ENCODE measurements at regions not wholly inside any gene's neighbourhood (a gene's known extent, or its start where the extent isn't known, plus 50 kb on each side); places are given as distances from the start of the nearest gene placed in this dataset.

- DNase-seq = no peak
Observed at GRCh38 chr5:74576941-74577456, 63.5 kb downstream of the ENC1 start.

GRCh38 chr5:74575741-74576538, 64.6 kb downstream of the ENC1 start:
- DNase-seq = no peak

DNA sequence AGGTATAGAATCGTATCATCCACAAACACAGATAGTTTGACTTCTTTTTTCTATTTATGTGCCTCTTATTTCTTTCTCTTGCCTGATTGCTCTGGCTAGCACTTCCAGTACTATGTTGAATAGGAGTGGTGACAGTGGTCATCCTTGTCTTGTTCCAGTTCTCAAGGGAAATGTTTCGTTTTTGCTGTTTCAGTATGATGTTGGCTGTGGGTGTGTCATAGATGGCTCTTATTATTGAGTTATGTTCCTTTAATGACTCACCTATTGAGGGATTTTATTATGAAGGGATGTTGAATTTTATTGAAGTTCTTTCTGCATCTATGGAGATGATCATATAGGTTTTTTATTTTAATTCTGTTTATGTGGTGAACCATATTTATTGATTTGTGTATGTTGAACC, 70.3 kb downstream of the ENC1 start:
- DNase-seq = no peak

GRCh38 chr5:74567411-74567995, 73.0 kb downstream of the ENC1 start:
- DNase-seq = no peak

DNA sequence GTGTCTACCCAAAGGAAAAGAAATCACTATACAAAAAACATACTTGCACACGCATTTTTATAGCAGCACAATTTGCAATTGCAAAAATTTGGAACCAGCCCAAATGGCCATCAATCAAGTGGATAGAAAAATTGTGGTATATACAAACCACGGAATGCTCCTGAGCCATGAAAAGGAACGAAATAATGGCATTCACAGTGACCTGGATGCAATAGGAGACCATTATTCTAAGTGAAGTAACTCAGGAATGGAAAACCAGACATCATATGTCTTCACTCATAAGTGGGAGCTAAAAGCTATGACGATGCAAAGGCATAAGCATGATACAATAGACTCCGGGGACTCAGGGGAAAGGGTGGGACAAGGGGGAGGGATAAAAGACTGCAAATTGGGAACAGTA, 78.4 kb downstream of the ENC1 start:
- DNase-seq = no peak

GRCh38 chr5:74560245-74560644, 80.3 kb downstream of the ENC1 start:
- no peak for DNase-seq

DNA sequence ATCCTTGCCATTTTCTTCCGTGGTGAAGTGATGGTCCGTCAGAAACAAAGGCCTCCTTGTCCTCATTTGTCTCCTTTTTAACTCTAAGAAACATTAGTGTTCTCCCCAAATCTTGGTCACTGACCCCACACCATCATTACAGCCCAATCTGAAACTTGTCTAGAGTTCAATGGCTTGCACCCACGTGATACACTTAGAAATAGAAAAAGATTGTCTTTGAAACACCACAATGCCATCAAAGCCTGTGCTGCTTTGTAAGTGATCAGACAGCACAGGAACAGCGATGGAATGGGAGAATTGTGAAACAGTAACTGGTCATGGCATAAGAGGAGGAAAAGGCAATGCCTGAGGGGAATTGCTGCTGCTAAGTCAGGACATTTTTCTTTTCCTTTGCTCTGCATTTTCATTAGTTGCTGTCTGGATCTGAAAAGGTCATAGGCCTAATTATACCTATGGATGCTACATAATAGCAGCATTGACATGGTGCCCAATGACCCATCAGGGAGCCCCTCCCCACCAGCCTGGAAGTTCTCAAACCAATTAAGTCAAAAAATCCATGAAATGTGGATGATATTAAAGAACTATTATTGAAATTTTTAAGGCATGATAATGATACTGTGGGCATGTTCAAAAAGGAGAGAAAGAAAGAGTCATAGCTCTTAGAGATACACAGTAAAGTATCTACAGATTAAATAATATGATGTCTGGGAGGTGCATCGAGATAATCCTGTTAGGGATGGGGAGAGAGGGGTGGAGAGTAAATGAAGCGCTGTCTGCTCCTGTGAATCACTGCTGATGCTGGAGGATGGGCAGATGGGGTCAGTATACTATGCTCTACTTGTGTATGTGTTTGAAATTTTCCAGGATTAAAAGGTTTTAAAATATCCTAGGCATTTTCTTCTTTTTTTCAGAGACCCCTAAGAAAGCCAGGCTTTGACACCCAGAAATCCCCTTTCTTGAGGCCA, 83.6 kb downstream of the ENC1 start:
- DNase-seq = no peak

GRCh38 chr5:74556006-74556405, 84.5 kb downstream of the ENC1 start:
- DNase-seq = no peak

- no peak for DNase-seq
Observed at GRCh38 chr5:74552101-74552500, 88.4 kb downstream of the ENC1 start.

DNA sequence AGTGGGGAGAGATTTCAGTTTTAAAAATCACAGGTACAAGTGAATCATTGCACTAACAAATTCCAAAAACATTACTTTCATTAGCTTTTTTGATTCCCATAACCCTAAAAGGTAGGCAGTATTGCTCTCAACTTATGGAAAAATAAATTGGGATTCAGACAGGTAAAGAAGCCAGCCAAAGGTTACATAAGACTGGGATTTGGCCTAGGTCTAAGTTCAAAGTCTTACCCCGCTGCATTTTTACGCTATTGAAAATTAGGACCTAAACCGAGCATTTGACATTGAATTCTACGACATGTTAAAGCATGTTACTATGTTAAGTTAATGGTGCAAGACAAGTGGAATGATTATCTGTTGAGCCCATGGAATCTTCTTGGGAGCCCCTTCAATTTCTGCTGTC, 89.6 kb downstream of the ENC1 start:
- DNase-seq = no peak

GRCh38 chr5:74549384-74549783, 91.1 kb downstream of the ENC1 start:
- DNase-seq = no peak

- no peak for DNase-seq
Observed at GRCh38 chr5:74546796-74547195, 93.7 kb downstream of the ENC1 start.

DNA sequence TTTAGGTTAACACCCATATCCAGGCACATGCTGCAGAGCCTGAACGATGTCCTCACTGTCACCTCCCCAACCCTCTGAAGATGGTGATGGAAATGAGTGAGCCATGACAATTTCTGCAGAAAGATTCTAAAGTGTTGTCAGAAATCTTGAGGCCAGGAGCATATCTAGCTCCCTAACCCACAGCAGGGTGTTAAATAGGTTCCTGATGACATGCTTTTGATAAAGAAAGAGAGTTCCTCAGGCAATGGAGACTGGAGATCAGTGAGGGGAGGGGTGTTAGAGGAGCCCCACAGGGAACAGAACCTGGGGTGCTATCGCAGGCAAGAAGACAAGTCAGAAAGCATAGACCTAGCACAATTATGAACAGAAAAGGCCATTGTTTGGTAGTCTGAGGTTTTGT, 95.7 kb downstream of the ENC1 start:
- DNase-seq = no peak

DNA sequence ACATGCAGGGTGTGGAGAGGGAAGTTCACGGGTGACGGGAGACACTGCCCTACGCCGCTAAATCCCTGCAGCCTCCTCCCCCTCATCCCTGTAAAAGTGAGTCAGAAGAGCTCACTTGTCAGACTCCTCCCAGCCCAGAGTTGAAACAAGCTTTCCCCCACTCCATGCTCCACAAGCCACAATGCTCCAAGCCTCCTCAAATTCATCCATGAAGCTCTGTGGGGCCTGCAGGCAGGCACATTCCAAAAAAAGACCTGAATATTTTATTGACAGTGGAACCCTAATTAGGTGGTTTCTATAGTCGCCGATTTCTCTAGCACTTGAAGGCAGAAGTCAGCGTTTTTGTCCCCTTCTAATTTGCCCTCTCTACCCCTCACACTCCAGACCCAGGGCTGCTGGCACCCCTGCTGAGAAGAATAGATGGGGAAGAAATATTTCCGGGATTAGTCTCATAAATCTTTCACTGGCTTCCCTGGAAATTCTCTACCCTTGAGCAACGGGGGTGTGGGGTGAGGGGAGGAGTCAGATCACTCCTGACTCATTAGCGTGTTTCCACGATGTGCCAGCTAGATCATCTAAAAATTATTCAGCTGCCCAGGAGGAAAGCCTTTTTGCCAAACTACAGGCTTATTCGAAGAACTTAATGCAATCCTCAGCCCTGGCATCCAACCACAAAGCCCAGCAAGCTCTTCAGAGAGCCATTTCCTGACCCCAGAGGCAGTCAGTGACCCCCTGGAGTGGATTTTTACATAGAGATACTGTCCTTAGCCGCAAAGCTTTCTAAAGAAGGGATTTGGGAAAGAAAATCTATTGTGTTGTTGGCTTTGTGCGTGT, 97.1 kb downstream of the ENC1 start:
- peak in 4 of 51 donors; percentile 3 to 61 (median 10) for DNase-seq

DNA sequence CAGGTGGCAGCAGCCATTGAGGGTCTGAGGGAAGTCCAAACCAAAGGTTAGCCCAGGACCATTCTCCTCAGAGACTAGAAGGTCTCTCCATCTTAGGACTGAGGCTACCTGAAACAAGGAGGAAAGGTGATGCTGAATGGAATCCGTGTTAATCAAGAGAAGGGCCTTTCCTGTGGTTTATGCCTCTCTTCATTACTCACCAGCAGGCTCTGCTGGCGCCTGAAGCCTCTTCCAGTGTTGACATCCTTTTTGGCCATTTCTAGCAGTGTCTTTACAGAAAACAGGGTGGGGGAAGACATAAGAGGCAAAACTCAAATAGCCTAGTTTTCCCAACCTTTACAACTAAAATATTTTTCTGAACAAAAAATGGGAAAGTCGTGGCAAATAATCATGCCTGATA, 98.0 kb downstream of the ENC1 start:
- no peak for DNase-seq

DNA sequence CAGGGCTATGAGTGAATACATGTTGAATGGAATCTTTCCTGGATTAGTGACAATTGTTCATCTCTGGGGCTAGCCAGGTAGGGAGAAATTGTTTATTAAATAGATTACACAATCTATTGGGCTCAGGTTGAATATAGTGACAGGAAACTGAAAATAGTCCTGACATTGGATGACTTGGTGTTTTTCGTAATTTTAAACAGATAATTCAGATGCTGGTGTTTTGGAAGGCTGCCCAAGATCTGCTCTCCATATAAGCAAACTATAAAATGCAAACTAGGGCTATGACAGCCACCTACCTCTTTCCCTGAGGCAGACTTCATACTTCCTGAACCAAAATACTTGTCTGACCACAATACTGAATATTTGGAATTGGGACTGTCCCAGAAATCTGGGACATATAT, 99.1 kb downstream of the ENC1 start:
- no peak for DNase-seq

DNA sequence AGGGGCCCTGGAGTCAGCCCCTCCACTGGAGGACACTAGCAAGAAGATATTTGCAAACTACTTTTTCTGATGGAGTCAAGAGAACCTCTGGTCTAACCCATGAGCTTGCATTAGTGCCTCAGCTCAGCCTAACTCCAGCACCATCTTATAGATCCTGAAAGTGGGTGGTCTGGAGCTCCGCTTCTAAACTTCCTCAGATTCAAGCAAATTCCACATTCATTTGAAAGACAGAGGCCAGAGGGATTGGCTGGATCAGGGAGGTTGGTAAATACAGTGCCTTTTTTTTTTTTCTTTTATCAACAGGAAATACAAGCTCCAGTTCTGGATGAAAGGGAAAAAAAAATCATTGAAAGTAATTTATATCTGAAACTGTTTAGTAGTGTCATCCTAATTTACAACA, 99.9 kb downstream of the ENC1 start:
- no peak for DNase-seq

GRCh38 chr5:74539986-74540385, 100.5 kb downstream of the ENC1 start:
- DNase-seq = no peak

- peak in 6 of 51 donors; percentile 1 to 24 (median 3) for DNase-seq
Observed at GRCh38 chr5:74538206-74538661, 102.3 kb downstream of the ENC1 start.

GRCh38 chr5:74536658-74537057, 103.9 kb downstream of the ENC1 start:
- DNase-seq = no peak

GRCh38 chr5:74535926-74536325, 104.6 kb downstream of the ENC1 start:
- no peak for DNase-seq

Measured in hypothalamus (tissue), 51 donors.